NOMO-1 treated with dmso at 0.1 percent for 144 hours (cell line): ENCODE measurements at regions not wholly inside any gene's neighbourhood (a gene's known extent, or its start where the extent isn't known, plus 50 kb on each side); places are given as distances from the start of the nearest gene placed in this dataset.

Experiments used
- DNase-seq: peaks from one replicate; lab custom pipeline; 2025; ENCODE audit not compliant: unreplicated experiment; lab: John Stamatoyannopoulos, UW

GRCh38 chr5:156232251-156232869 lies 94.6 kb upstream of the SGCD start:
- DNase-seq, result no peak

GRCh38 chr5:156237361-156237760 lies 89.6 kb upstream of the SGCD start:
- no peak for DNase-seq

DNA sequence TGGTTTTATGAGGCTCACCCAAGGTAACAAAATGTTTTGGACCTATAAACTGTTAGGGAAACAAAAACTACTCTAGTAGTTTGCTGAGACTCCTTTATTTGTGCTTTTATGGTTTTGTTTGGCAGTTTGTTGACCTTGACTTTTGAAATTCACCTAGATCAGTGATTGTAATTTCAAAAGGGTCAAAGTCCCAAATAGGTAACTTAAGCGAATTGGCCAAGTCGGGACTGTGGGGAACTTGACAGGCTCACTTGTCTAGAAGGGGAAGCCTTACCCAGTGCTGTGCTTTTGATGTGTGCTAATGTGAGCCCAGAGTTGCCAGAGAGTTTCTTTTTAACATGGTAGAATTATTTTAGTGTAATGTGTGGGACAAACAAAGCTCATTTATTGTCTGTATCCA lies 87.2 kb upstream of the SGCD start:
- no peak for DNase-seq

- DNase-seq, result no peak
Measured at GRCh38 chr5:156240414-156240813, 86.5 kb upstream of the SGCD start.

DNA sequence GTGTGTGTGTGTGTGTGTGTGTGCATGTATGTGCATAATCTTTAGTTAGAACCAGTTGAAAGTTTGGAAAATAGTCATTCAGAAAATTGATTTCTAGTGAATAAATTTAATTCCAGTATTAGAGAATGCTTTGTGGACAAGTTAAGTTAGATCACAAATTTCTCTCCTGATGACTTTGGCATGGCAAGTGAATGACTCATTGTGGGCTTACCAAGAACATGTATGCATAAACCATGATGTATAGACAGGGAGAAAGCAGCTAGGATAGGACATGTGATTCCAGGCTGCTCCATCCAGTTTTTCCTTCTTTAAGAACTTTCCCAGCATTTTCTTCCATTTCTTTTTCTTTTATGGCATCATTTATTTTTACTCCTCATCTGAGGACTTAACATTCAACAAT lies 85.7 kb upstream of the SGCD start:
- no peak for DNase-seq

DNA sequence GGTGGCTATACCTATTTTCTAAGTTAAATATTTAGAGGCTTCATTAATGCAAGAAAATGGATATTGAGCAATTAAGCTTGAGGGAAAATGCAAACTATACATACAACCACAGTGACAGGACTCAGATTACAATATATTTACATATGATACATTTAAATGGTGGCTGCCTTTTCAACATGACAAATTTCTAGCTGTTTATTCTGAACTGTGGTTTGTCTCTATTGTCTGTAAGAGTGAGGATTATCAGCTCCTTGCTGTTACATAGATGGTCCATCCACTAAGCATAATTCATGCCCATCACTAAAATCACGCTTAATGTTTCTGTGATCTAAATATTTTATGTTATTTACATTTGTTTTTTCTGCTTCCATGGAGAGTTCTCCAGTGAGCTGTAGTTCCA lies 81.1 kb upstream of the SGCD start:
- no peak for DNase-seq

GRCh38 chr5:156251076-156251475 lies 75.9 kb upstream of the SGCD start:
- no peak for DNase-seq

DNA sequence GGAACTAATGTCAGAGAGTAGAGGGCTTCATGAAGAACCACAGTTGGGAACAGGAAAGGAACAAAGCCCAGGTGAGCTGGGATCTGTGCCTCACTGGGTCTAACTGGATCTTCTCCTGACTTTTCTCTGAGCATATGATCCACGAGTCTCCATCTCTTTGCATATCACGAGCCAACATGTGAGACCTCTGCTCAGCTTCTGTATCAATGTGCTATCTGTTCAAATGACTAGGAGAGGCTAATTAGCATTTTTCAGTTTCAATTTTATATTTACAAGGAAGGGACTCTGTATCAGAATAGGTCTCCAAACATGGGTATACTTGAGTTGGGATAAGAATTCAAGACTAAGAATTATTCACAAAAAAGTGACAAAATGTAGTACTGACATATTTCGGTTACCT lies 73.8 kb upstream of the SGCD start:
- no peak for DNase-seq

- DNase-seq, result no peak
Measured at GRCh38 chr5:156254196-156254595, 72.8 kb upstream of the SGCD start.

- no peak for DNase-seq
Measured at GRCh38 chr5:156256642-156257041, 70.3 kb upstream of the SGCD start.

DNA sequence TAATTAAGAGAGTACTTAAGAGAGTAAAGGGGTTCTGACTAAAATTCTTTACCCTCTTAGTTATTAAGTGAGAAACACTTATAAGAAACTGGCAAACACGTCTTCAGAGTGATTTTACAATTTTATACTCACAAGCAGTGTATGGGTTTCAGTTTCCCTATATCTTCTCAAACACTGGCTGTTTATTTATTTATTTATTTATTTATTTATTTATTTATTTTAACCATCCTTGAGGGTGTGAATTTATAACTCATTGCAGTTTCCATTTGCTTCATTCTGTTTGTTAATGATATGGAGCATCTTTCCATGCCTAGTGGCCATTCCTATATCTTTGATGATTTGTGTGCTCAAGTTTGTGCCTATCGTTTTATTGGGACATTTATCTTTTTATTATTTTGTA lies 68.0 kb upstream of the SGCD start:
- DNase-seq, result no peak

DNA sequence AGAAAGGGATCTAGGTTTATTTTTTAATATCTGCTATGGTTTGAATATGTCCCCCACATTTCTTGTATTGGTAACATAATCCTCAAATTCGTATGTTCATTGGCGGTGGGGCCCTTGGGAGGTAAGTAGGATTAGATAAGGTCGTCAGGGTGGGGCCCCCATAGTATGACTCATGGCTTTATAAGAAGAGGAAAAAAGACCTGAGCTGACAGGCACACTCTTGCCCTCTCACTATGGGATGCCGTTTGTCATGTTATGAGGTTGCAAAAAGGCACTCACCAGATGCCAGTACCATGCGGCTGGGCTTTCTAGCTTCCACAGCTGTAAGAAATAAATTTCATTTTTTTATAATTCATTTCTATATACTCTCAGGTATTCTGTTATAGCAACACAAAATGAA lies 67.3 kb upstream of the SGCD start:
- no peak for DNase-seq

DNA sequence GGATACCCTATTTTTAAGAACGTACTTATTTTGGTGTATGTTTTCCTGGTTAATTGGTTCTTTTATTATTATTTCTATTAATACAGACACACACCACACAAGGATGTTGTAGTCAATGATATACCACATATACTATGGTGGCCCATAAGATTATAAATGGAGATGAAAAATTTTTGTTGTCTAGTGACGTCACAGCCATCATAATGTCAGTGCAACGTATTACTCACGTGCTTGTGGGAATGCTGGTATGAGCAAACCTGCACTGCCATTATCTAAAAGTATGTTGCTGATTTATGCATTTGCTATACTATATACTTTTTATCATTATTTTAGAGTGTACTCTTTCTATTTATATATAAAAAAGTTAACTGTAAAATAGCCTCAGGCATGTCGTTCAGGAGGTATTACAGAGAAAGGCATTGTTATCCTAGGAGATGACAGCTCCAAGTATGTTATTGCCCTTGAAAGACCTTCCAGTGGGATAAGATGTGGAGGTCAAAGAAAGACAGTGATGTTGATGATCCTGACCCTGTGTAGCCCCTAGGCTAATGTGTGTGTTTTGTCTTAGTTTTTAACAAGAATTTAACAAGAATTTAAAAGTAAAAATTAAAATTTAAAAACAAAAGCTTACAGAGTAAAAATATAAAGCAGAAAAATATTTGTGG lies 65.6 kb upstream of the SGCD start:
- DNase-seq, result no peak

DNA sequence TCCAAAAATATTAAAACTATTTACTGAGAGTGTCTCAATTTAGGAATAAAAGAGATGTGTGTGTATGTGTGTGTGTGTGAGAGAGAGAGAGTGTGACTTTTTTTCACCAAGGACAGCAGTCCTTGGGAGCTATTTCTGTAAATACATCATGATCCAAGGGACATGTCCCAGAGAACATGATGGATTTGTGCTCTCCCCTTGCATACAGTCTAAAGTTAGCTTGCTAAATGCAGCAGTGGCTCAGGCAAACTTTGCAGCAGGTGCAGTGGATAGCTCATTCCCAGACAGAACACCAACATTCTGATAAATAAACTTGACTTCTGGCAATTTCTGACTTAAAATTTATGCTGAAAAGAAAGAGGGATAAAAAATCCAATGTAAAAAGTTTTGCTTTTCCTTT lies 55.4 kb upstream of the SGCD start:
- DNase-seq, result no peak

GRCh38 chr5:156272139-156272538 lies 54.8 kb upstream of the SGCD start:
- no peak for DNase-seq

DNA sequence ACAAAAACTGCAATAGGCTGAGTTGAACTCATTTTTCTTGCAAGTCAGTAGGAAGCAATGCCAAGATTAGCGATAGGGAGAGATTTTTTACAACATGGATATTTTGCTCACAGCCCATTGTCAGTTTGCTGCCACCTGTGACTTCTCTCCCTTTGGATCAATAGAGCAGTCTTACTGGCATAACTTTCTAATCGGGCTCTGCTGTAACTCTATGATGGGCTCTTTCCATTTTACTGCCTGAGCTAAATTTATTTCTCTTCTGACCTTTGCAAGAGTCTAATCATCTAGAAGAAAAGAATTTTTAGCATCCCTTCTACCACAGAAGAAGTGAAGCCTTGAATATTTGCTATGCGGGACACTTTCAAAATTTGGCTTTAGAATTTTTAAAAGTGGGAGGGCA lies 53.6 kb upstream of the SGCD start:
- no peak for DNase-seq

DNA sequence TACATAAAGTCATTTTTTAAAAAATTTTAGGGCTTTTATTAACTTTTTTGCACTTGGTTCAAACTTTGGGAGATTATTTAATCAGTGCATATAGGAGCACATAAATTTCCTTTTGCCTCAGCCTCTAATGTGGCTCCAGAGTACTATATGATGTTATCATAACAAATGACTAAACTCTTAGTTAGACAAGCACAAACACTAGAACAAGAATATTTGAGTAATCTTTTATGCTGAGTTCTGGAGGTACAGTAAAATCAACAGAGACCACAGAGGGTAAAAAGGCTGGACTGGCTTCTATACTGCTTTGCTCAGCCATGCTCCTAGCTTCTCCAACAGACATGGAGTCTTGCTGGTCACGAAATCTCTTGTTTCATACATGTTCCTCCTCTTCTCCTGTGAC lies 52.5 kb upstream of the SGCD start:
- no peak for DNase-seq
